Progenitor cell of endocrine pancreas (in vitro differentiated cells): ENCODE measurements at regions not wholly inside any gene's neighbourhood (a gene's known extent, or its start where the extent isn't known, plus 50 kb on each side); places are given as distances from the start of the nearest gene placed in this dataset.

Source experiments
- DNase-seq: peaks from one replicate; pipeline ENCODE4 v3.0.0; 2021; ENCODE audit warnings: low spot score; ENCODE audit not compliant: unreplicated experiment
- H3K27ac Mint-ChIP-seq: 2 replicates; pipeline ENCODE4 v1.8.0; 2021; ENCODE audit warnings: mild to moderate bottlenecking, moderate library complexity, mixed read lengths
- H3K27me3 Mint-ChIP-seq: 2 replicates; pipeline ENCODE4 v1.8.0; 2021; ENCODE audit warnings: mixed read lengths
- H3K36me3 Mint-ChIP-seq: 2 replicates; pipeline ENCODE4 v1.8.0; 2022; ENCODE audit warnings: mixed read lengths; ENCODE audit not compliant: insufficient read depth
- H3K4me1 Mint-ChIP-seq: 2 replicates; pipeline ENCODE4 v1.8.0; 2021; ENCODE audit warnings: low read depth, mixed read lengths
- H3K4me3 Mint-ChIP-seq: 2 replicates; pipeline ENCODE4 v1.8.0; 2021; ENCODE audit warnings: low read depth, mild to moderate bottlenecking, moderate library complexity, mixed read lengths
- H3K9me3 Mint-ChIP-seq: 2 replicates; pipeline ENCODE4 v1.8.0; 2021; ENCODE audit warnings: low read depth, mixed read lengths
- CTCF ChIP-seq: fragments of 200-600 bp; sonication (generic); IDR thresholded peaks from one replicate; pipeline ENCODE4 v1.5.0; 2021; ENCODE audit warnings: antibody characterized with exemption, mild to moderate bottlenecking; ENCODE audit not compliant: unreplicated experiment

GRCh38 chr12:45570501-45570900, 159.0 kb upstream of the ARID2 start:
- H3K27ac Mint-ChIP-seq: no peak overlapping the region
- no peaks in the 10 kb centered on the region for H3K9me3 Mint-ChIP-seq
- H3K4me3 Mint-ChIP-seq: no peak overlapping the region
- H3K27me3 Mint-ChIP-seq: peaks cover 8% of the 10 kb centered on the region
- DNase-seq: no peak
- TF ChIP-seq CTCF: no peak
- H3K4me1 Mint-ChIP-seq: peaks cover 21% of the 10 kb centered on the region
- H3K36me3 Mint-ChIP-seq: no peaks in the 10 kb centered on the region

GRCh38 chr12:45572114-45572513, 157.4 kb upstream of the ARID2 start:
- peaks cover 10% of the 10 kb centered on the region for H3K4me1 Mint-ChIP-seq
- DNase-seq: no peak
- no peak overlapping the region for H3K27ac Mint-ChIP-seq
- TF ChIP-seq CTCF: no peak
- H3K9me3 Mint-ChIP-seq: no peaks in the 10 kb centered on the region
- no peaks in the 10 kb centered on the region for H3K36me3 Mint-ChIP-seq
- peaks cover 16% of the 10 kb centered on the region for H3K27me3 Mint-ChIP-seq
- H3K4me3 Mint-ChIP-seq: no peak overlapping the region

GRCh38 chr12:45575417-45575816, 154.1 kb upstream of the ARID2 start:
- Mint-ChIP-seq H3K4me1 (peaks cover 10% of the 10 kb centered on the region), H3K4me3 (no peak overlapping the region), H3K9me3 (no peaks in the 10 kb centered on the region), H3K36me3 (no peaks in the 10 kb centered on the region), H3K27ac (no peak overlapping the region), H3K27me3 (peaks cover 21% of the 10 kb centered on the region)
- DNase-seq: no peak
- TF ChIP-seq CTCF: no peak

- Mint-ChIP-seq H3K9me3 (peaks cover under 1% of the 10 kb centered on the region), H3K4me1 (peaks cover 10% of the 10 kb centered on the region), H3K4me3 (no peak overlapping the region), H3K27me3 (peaks cover 27% of the 10 kb centered on the region), H3K27ac (no peak overlapping the region), H3K36me3 (no peaks in the 10 kb centered on the region)
- no peak for DNase-seq
- TF ChIP-seq CTCF: no peak
These were observed 153.6 kb upstream of the ARID2 start for GRCh38 chr12:45575823-45576475.

- TF ChIP-seq CTCF: no peak
- Mint-ChIP-seq H3K36me3 (no peaks in the 10 kb centered on the region), H3K27me3 (peaks cover 35% of the 10 kb centered on the region), H3K4me1 (peaks cover 8% of the 10 kb centered on the region), H3K9me3 (peaks cover 6% of the 10 kb centered on the region), H3K27ac (no peak overlapping the region), H3K4me3 (no peak overlapping the region)
- DNase-seq: no peak
These were observed 151.6 kb upstream of the ARID2 start for GRCh38 chr12:45577844-45578399.
